GM19372 (cell line): ENCODE measurements at regions not wholly inside any gene's neighbourhood (a gene's known extent, or its start where the extent isn't known, plus 50 kb on each side); places are given as distances from the start of the nearest gene placed in this dataset.
"Not testable (repeated sequence)": the region's sequence is repeated elsewhere in the genome, so short reads cannot be mapped to it uniquely, and the experiment has no call there.

Experiments used
- ATAC-seq: cut with Tn5 transposase; IDR thresholded peaks from one replicate; pipeline ENCODE4 v1.9.1; 2021; ENCODE audit warnings: mild to moderate bottlenecking, low read depth, moderate library complexity; ENCODE audit not compliant: unreplicated experiment

- ATAC-seq = peak; percentile 28
Measured at GRCh38 chr6:74597840-74598239, 608.0 kb downstream of the COL12A1 start.

- ATAC-seq = no peak
Measured at GRCh38 chr6:74597266-74597665, 608.6 kb downstream of the COL12A1 start.

GRCh38 chr6:74596588-74596987 lies 609.3 kb downstream of the COL12A1 start:
- no peak for ATAC-seq

GRCh38 chr6:74594350-74594749 lies 611.5 kb downstream of the COL12A1 start:
- ATAC-seq = not testable (repeated sequence)

GRCh38 chr6:74588094-74588832 lies 617.6 kb downstream of the COL12A1 start:
- no peak for ATAC-seq

GRCh38 chr6:74587386-74587785 lies 618.5 kb downstream of the COL12A1 start:
- no peak for ATAC-seq

- no peak for ATAC-seq
Measured at GRCh38 chr6:74585753-74586152, 620.1 kb downstream of the COL12A1 start.

- ATAC-seq = no peak
Measured at GRCh38 chr6:74581681-74582080, 624.2 kb downstream of the COL12A1 start.

- no peak for ATAC-seq
Measured at GRCh38 chr6:74579794-74580193, 626.1 kb downstream of the COL12A1 start.

GRCh38 chr6:74579047-74579446 lies 626.8 kb downstream of the COL12A1 start:
- no peak for ATAC-seq

- no peak for ATAC-seq
Measured at GRCh38 chr6:74578339-74578738, 627.5 kb downstream of the COL12A1 start.

GRCh38 chr6:74577619-74578018 lies 628.2 kb downstream of the COL12A1 start:
- peak; percentile 96 for ATAC-seq

- ATAC-seq = peak; percentile 36
Measured at GRCh38 chr6:74574794-74575193, 631.1 kb downstream of the COL12A1 start.

GRCh38 chr6:74573613-74574012 lies 632.2 kb downstream of the COL12A1 start:
- no peak for ATAC-seq

GRCh38 chr6:74570044-74570443 lies 635.8 kb downstream of the COL12A1 start:
- no peak for ATAC-seq

GRCh38 chr6:74568861-74569260 lies 637.0 kb downstream of the COL12A1 start:
- no peak for ATAC-seq

GRCh38 chr6:74567923-74568290 lies 637.9 kb downstream of the COL12A1 start:
- not testable (repeated sequence) for ATAC-seq

GRCh38 chr6:74567281-74567922 lies 638.5 kb downstream of the COL12A1 start:
- ATAC-seq = no peak

GRCh38 chr6:74557236-74557635 lies 648.6 kb downstream of the COL12A1 start:
- ATAC-seq = no peak

GRCh38 chr6:74554041-74554440 lies 651.8 kb downstream of the COL12A1 start:
- no peak for ATAC-seq

GRCh38 chr6:74551896-74552295 lies 654.0 kb downstream of the COL12A1 start:
- no peak for ATAC-seq

- no peak for ATAC-seq
Measured at GRCh38 chr6:74550821-74551220, 655.0 kb downstream of the COL12A1 start.
